Adipocyte (in vitro differentiated cells): ENCODE measurements at regions not wholly inside any gene's neighbourhood (a gene's known extent, or its start where the extent isn't known, plus 50 kb on each side); places are given as distances from the start of the nearest gene placed in this dataset.

ENCODE experiments used
- DNase-seq: peaks from one replicate; pipeline ENCODE4 v3.0.0-alpha.2; 2015; ENCODE audit warnings: low read depth
- H3K27me3 ChIP-seq: replicated peaks from 2 replicates; pipeline ENCODE4 v1.7.0; 2013; ENCODE audit warnings: mild to moderate bottlenecking, low read length, moderate library complexity; ENCODE audit not compliant: control insufficient read depth, insufficient read depth
- H3K36me3 ChIP-seq: 2 replicates; pipeline ENCODE4 v1.7.0; 2013; ENCODE audit warnings: low read length, mild to moderate bottlenecking, moderate library complexity; ENCODE audit not compliant: control insufficient read depth, insufficient read depth, severe bottlenecking
- H3K4me1 ChIP-seq: 2 replicates; pipeline ENCODE4 v1.7.0; 2013; ENCODE audit warnings: mild to moderate bottlenecking, low read length, moderate library complexity; ENCODE audit not compliant: control insufficient read depth, insufficient read depth
- H3K4me3 ChIP-seq: 2 replicates; pipeline ENCODE4 v1.7.0; 2013; ENCODE audit warnings: mild to moderate bottlenecking, low read length, moderate library complexity
- H3K9ac ChIP-seq: 2 replicates; pipeline ENCODE4 v1.7.0; 2013; ENCODE audit warnings: mild to moderate bottlenecking, low read length, moderate library complexity
- H3K9me3 ChIP-seq: 2 replicates; pipeline ENCODE4 v1.7.0; 2013; ENCODE audit warnings: mild to moderate bottlenecking, low read length, moderate library complexity; ENCODE audit not compliant: control insufficient read depth

GRCh38 chr6:112613410-112613809, 266.3 kb downstream of the RFPL4B start:
- no peak for DNase-seq
- Histone ChIP-seq H3K9ac (no peak overlapping the region), H3K9me3 (peaks cover 11% of the 10 kb centered on the region), H3K36me3 (no peaks in the 10 kb centered on the region), H3K4me3 (no peak overlapping the region), H3K27me3 (no peaks in the 10 kb centered on the region), H3K4me1 (no peaks in the 10 kb centered on the region)

- DNase-seq: no peak
- H3K9ac ChIP-seq: no peak overlapping the region
- no peak overlapping the region for H3K4me3 ChIP-seq
- no peaks in the 10 kb centered on the region for H3K27me3 ChIP-seq
- no peaks in the 10 kb centered on the region for H3K36me3 ChIP-seq
- no peaks in the 10 kb centered on the region for H3K4me1 ChIP-seq
- H3K9me3 ChIP-seq: no peaks in the 10 kb centered on the region
Observed at GRCh38 chr6:112618849-112619248, 271.7 kb downstream of the RFPL4B start.

GRCh38 chr6:112620812-112621569, 273.9 kb downstream of the RFPL4B start:
- Histone ChIP-seq H3K4me3 (no peak overlapping the region), H3K27me3 (no peaks in the 10 kb centered on the region), H3K4me1 (no peaks in the 10 kb centered on the region), H3K9ac (no peak overlapping the region), H3K9me3 (no peaks in the 10 kb centered on the region), H3K36me3 (no peaks in the 10 kb centered on the region)
- DNase-seq: peak; percentile 66

- Histone ChIP-seq H3K9me3 (no peaks in the 10 kb centered on the region), H3K4me1 (peaks cover 8% of the 10 kb centered on the region), H3K27me3 (no peaks in the 10 kb centered on the region), H3K9ac (no peak overlapping the region), H3K4me3 (no peak overlapping the region), H3K36me3 (no peaks in the 10 kb centered on the region)
- DNase-seq: peak; percentile 53
Observed at GRCh38 chr6:112622036-112622435, 274.9 kb downstream of the RFPL4B start.

- Histone ChIP-seq H3K36me3 (no peaks in the 10 kb centered on the region), H3K4me1 (peaks cover 8% of the 10 kb centered on the region), H3K9me3 (no peaks in the 10 kb centered on the region), H3K27me3 (no peaks in the 10 kb centered on the region), H3K4me3 (peak overlapping the region; percentile 5), H3K9ac (no peak overlapping the region)
- peak; percentile 57 for DNase-seq
Observed at GRCh38 chr6:112626468-112627082, 279.4 kb downstream of the RFPL4B start.

- Histone ChIP-seq H3K4me3 (no peak overlapping the region), H3K9ac (no peak overlapping the region), H3K36me3 (no peaks in the 10 kb centered on the region), H3K9me3 (no peaks in the 10 kb centered on the region), H3K4me1 (peaks cover 12% of the 10 kb centered on the region), H3K27me3 (no peaks in the 10 kb centered on the region)
- DNase-seq: no peak
Observed at GRCh38 chr6:112634376-112634775, 287.2 kb downstream of the RFPL4B start.

GRCh38 chr6:112636650-112637262, 289.6 kb downstream of the RFPL4B start:
- peaks cover 18% of the 10 kb centered on the region for H3K4me1 ChIP-seq
- no peak overlapping the region for H3K4me3 ChIP-seq
- H3K9me3 ChIP-seq: no peaks in the 10 kb centered on the region
- no peak overlapping the region for H3K9ac ChIP-seq
- H3K36me3 ChIP-seq: no peaks in the 10 kb centered on the region
- DNase-seq: peak; percentile 9
- H3K27me3 ChIP-seq: no peaks in the 10 kb centered on the region

- H3K4me3 ChIP-seq: no peak overlapping the region
- H3K9me3 ChIP-seq: no peaks in the 10 kb centered on the region
- no peaks in the 10 kb centered on the region for H3K27me3 ChIP-seq
- no peak overlapping the region for H3K9ac ChIP-seq
- peak; percentile 65 for DNase-seq
- H3K4me1 ChIP-seq: peaks cover 18% of the 10 kb centered on the region
- H3K36me3 ChIP-seq: no peaks in the 10 kb centered on the region
Observed at GRCh38 chr6:112639391-112639831, 292.3 kb downstream of the RFPL4B start.

- peaks cover 18% of the 10 kb centered on the region for H3K4me1 ChIP-seq
- no peaks in the 10 kb centered on the region for H3K36me3 ChIP-seq
- H3K9ac ChIP-seq: peak overlapping the region; percentile 6
- no peaks in the 10 kb centered on the region for H3K9me3 ChIP-seq
- no peaks in the 10 kb centered on the region for H3K27me3 ChIP-seq
- peak overlapping the region; percentile 74 for H3K4me3 ChIP-seq
- DNase-seq: peak; percentile 42
Observed at GRCh38 chr6:112640891-112641290, 293.8 kb downstream of the RFPL4B start.

- H3K9ac ChIP-seq: no peak overlapping the region
- no peaks in the 10 kb centered on the region for H3K9me3 ChIP-seq
- H3K4me1 ChIP-seq: peaks cover 7% of the 10 kb centered on the region
- H3K36me3 ChIP-seq: no peaks in the 10 kb centered on the region
- no peak for DNase-seq
- H3K27me3 ChIP-seq: no peaks in the 10 kb centered on the region
- no peak overlapping the region for H3K4me3 ChIP-seq
Observed at GRCh38 chr6:112649853-112650252, 302.7 kb downstream of the RFPL4B start.

GRCh38 chr6:112651239-112651638, 304.1 kb downstream of the RFPL4B start:
- no peak for DNase-seq

More at GRCh38 chr6:112651239-112651638, 304.1 kb downstream of the RFPL4B start:
- Histone ChIP-seq H3K27me3 (no peaks in the 10 kb centered on the region), H3K36me3 (no peaks in the 10 kb centered on the region), H3K4me1 (peaks cover 7% of the 10 kb centered on the region), H3K9me3 (no peaks in the 10 kb centered on the region), H3K4me3 (no peak overlapping the region), H3K9ac (no peak overlapping the region)
